HepG2 (cell line): ENCODE measurements at regions not wholly inside any gene's neighbourhood (a gene's known extent, or its start where the extent isn't known, plus 50 kb on each side); places are given as distances from the start of the nearest gene placed in this dataset.

Source experiments
- ATAC-seq: fragments of 200-7000 bp; cut with Tn5 transposase; 3 replicates; pipeline ENCODE4 v1.9.1; 2020; ENCODE audit warnings: mild to moderate bottlenecking, moderate library complexity
- BruUV-seq: library from RNA; stranded (reverse); fragments of 400-500 nt; replicated peaks from 2 replicates; lab custom pipeline; 2021; lab: Mats Ljungman, UMichigan
- CTCF ChIA-PET: fragments of 300-600 bp; formaldehyde crosslinking; extraction: SDS; loops from one replicate; lab custom pipeline; 2021; ENCODE audit warnings: low total read pairs, inconsistent platforms, low intra/inter-chr PET ratio; lab: Yijun Ruan, JAX
- POLR2A ChIA-PET: fragments of 350-600 bp; sonication (Branson Sonifier 250); formaldehyde crosslinking; loops from one replicate; lab custom pipeline; 2020; ENCODE audit warnings: antibody characterized with exemption, inconsistent platforms; lab: Yijun Ruan, JAX
- DNase-seq: peaks from one replicate; pipeline ENCODE4 v3.0.0-alpha.2; 2015; ENCODE audit warnings: low spot score
- FAIRE-seq: peaks from 3 replicates; lab custom pipeline; 2011; peaks lifted over from hg19 to GRCh38; lab: Jason Lieb, UNC
- H2AFZ ChIP-seq: one replicate; pipeline ENCODE4 v1.6.1; 2011; ENCODE audit warnings: low read length, inconsistent platforms
- H3K27ac ChIP-seq: fragments of 300-600 bp; 3 replicates; pipeline ENCODE4 v1.8.0; 2011; ENCODE audit warnings: mixed run types, mild to moderate bottlenecking, mixed read lengths, low read length, inconsistent platforms; ENCODE audit not compliant: insufficient read depth; ENCODE audit errors: extremely low read length
- H3K27me3 ChIP-seq, 2 experiments: fragments of 200-600 bp in 1 of 2; 2 replicates in 1 of 2; 3 replicates in 1 of 2; pipeline versions ENCODE4 v1.6.0 to v1.8.0; 2011; ENCODE audit warnings: low read length in 2 of 2, mild to moderate bottlenecking in 2 of 2, moderate library complexity in 2 of 2, inconsistent platforms in 1 of 2; ENCODE audit not compliant: insufficient read depth in 2 of 2, control insufficient read depth in 1 of 2
- H3K36me3 ChIP-seq, 2 experiments: fragments of 200-600 bp in 1 of 2; replicated peaks in 1 of 2; 2 replicates in 1 of 2; 3 replicates in 1 of 2; pipeline versions ENCODE4 v1.5.1 to v1.8.0; 2011; ENCODE audit warnings: low read length in 2 of 2, inconsistent platforms in 1 of 2; ENCODE audit not compliant: insufficient read depth in 2 of 2, control insufficient read depth in 1 of 2
- H3K4me1 ChIP-seq: 2 replicates; pipeline ENCODE4 v1.5.1; 2012; ENCODE audit warnings: low read length, inconsistent platforms; ENCODE audit not compliant: insufficient read depth
- H3K4me2 ChIP-seq: 2 replicates; pipeline ENCODE4 v1.6.0; 2011; ENCODE audit warnings: low read depth, low read length, inconsistent platforms
- H3K4me3 ChIP-seq, 3 experiments: fragments of 200-600 bp in 1 of 3; sonication (generic), shearing (Covaris generic) in 1 of 3; replicated peaks in 1 of 3; 2 replicates each; pipeline ENCODE4 v1.5.1; 2011 to 2016; ENCODE audit warnings: low read length in 3 of 3, inconsistent platforms in 2 of 3, low read depth in 2 of 3, mild to moderate bottlenecking in 2 of 3, control low read depth in 1 of 3, mixed read lengths in 1 of 3; ENCODE audit not compliant: insufficient read depth in 1 of 3
- H3K79me2 ChIP-seq: one replicate; pipeline ENCODE4 v1.6.1; 2011; ENCODE audit warnings: low read length, inconsistent platforms; ENCODE audit not compliant: insufficient read depth
- H3K9ac ChIP-seq: 2 replicates; pipeline ENCODE4 v1.6.0; 2011; ENCODE audit warnings: mild to moderate bottlenecking, low read depth, low read length, inconsistent platforms; ENCODE audit not compliant: insufficient read depth
- H3K9me3 ChIP-seq: 2 replicates; pipeline ENCODE4 v1.5.1; 2012; ENCODE audit warnings: mild to moderate bottlenecking, low read length
- H4K20me1 ChIP-seq: 2 replicates; pipeline ENCODE4 v1.6.0; 2011; ENCODE audit warnings: inconsistent platforms, mild to moderate bottlenecking, low read length, moderate library complexity; ENCODE audit not compliant: insufficient read depth
- CSRNP1 ChIP-seq: sonication (generic); formaldehyde crosslinking; IDR thresholded peaks from 2 replicates; pipeline ENCODE4 v1.8.1; 2023; ENCODE audit warnings: mild to moderate bottlenecking, missing genetic modification reagents
- FOXC1 ChIP-seq: sonication (generic); formaldehyde crosslinking; IDR thresholded peaks from 2 replicates; pipeline ENCODE4 v1.8.0; 2022; ENCODE audit warnings: mild to moderate bottlenecking, missing genetic modification reagents, borderline replicate concordance
- ISL2 ChIP-seq: sonication (generic); formaldehyde crosslinking; IDR thresholded peaks from 2 replicates; pipeline ENCODE4 v1.5.0; 2020; ENCODE audit warnings: missing genetic modification reagents
- NAIF1 ChIP-seq: sonication (generic); formaldehyde crosslinking; IDR thresholded peaks from 2 replicates; pipeline ENCODE4 v1.5.0; 2020; ENCODE audit warnings: mild to moderate bottlenecking, missing genetic modification reagents, borderline replicate concordance
- NCOA5 ChIP-seq: sonication (generic); formaldehyde crosslinking; IDR thresholded peaks from 2 replicates; pipeline ENCODE4 v1.4.0; 2020; ENCODE audit warnings: missing genetic modification reagents
- PAF1 ChIP-seq: IDR thresholded peaks from 2 replicates; pipeline ENCODE4 v1.6.1; 2016; ENCODE audit warnings: missing genetic modification reagents, missing compliant biosample characterization
- PAWR ChIP-seq: sonication (generic); formaldehyde crosslinking; IDR thresholded peaks from 2 replicates; pipeline ENCODE4 v1.4.0; 2020; ENCODE audit warnings: missing genetic modification reagents, mild to moderate bottlenecking, borderline replicate concordance
- RXRB ChIP-seq: IDR thresholded peaks from 2 replicates; pipeline ENCODE4 v1.6.1; 2016; ENCODE audit warnings: borderline replicate concordance, missing genetic modification reagents, missing compliant biosample characterization
- SKI ChIP-seq: fragments of 450-650 bp; IDR thresholded peaks from one replicate; pipeline ENCODE4 v1.6.1; 2018; ENCODE audit warnings: mild to moderate bottlenecking; ENCODE audit not compliant: partially characterized antibody
- TRAFD1 ChIP-seq: sonication (generic); formaldehyde crosslinking; IDR thresholded peaks from 2 replicates; pipeline ENCODE4 v1.5.1; 2020; ENCODE audit warnings: missing genetic modification reagents, mild to moderate bottlenecking, borderline replicate concordance
- ZMYM3 ChIP-seq: sonication (generic); formaldehyde crosslinking; IDR thresholded peaks from 2 replicates; pipeline ENCODE4 v1.5.1; 2020; ENCODE audit warnings: mild to moderate bottlenecking, missing genetic modification reagents
- ZNF331 ChIP-seq: sonication (generic); formaldehyde crosslinking; IDR thresholded peaks from 2 replicates; pipeline ENCODE4 v1.4.0; 2020; ENCODE audit warnings: missing genetic modification reagents
- ZNF577 ChIP-seq: sonication (generic); formaldehyde crosslinking; IDR thresholded peaks from 2 replicates; pipeline ENCODE4 v1.4.0; 2020; ENCODE audit warnings: mild to moderate bottlenecking, low read depth, missing genetic modification reagents, borderline replicate concordance
- ZNF776 ChIP-seq: sonication (generic); formaldehyde crosslinking; IDR thresholded peaks from 2 replicates; pipeline ENCODE4 v1.4.0; 2020; ENCODE audit warnings: mild to moderate bottlenecking, missing genetic modification reagents
- WGBS: methylation state at CpG from one replicate; pipeline ENCODE4 v1.1.6; 2017; ENCODE audit warnings: low lambda C conversion rate; 5-methylcytosine and 5-hydroxymethylcytosine counted together
- in situ Hi-C: cut with HindIII; loops from 2 replicates; pipeline ENCODE4 v1.10.0; 2017; ENCODE audit warnings: low pct_unique_long_range_greater_than_20kb; ENCODE audit not compliant: extremely low pct_ligation_motif_present
- intact Hi-C: fragments of 100-400 bp; cut with micrococcal nuclease; formaldehyde crosslinking; loops from one replicate; pipeline ENCODE4 v1.10.0; 2022; ENCODE audit not compliant: unreplicated experiment
- TF ChIP-seq, protein P1 (sequence below): sonication (generic); formaldehyde crosslinking; IDR thresholded peaks from 2 replicates; pipeline ENCODE4 v1.4.0; 2020; ENCODE audit warnings: missing genetic modification reagents, mild to moderate bottlenecking, borderline replicate concordance

DNA sequence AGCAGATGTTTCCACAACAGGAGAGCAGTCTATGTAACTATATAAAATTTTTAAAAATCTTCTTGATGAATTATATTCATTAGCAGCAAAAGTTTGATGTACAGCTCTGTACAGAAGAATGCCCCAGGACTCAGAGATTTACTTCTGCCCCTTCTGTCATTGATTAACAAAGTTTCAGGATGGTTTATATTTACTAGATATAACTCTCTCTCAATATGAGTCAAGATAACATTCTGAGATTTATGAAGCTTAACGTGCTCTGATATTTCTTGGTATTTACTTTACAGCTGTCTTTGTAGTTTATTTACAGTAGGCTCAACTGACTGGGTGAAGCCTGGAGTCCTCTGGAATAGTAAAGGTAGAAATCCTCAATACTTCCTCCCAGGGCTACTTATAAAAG lies 93.6 kb upstream of the HNMT start:
- Histone ChIP-seq H3K9ac (no peak overlapping the region), H3K9me3 (no peaks in the 10 kb centered on the region), H2AFZ (no peak overlapping the region), H3K36me3 (no peaks in the 10 kb centered on the region), H3K79me2 (no peaks in the 10 kb centered on the region), H3K4me3 (no peak overlapping the region), H3K4me1 (peaks cover 15% of the 10 kb centered on the region; the same call in 1 of the 2 replicates), H3K27ac (no peak overlapping the region), H3K27me3 (no peaks in the 10 kb centered on the region; a peak in 2 of 5 replicates), H3K4me2 (no peak overlapping the region), H4K20me1 (no peaks in the 10 kb centered on the region)
- in situ Hi-C loops: no loop called here
- intact Hi-C loops: no loop called here
- 3% methylated on average over 1 of the region's 1 CpG for WGBS
- no TSS peak for BruUV-seq
- TF ChIP-seq SKI (no peak), NAIF1 (CRISPR knock-in tag) (no peak), FOXC1 (CRISPR knock-in tag) (no peak), PAWR (no peak), PAF1 (CRISPR knock-in tag) (no peak), ZNF331 (CRISPR knock-in tag) (no peak), CSRNP1 (CRISPR knock-in tag) (no peak), ZMYM3 (CRISPR knock-in tag) (no peak), NCOA5 (CRISPR knock-in tag) (no peak), TRAFD1 (CRISPR knock-in tag) (no peak), ZNF577 (CRISPR knock-in tag) (no peak), ZNF776 (CRISPR knock-in tag) (no peak), RXRB (CRISPR knock-in tag) (no peak), ISL2 (CRISPR knock-in tag) (no peak)
- TF ChIP-seq, protein P1, sequence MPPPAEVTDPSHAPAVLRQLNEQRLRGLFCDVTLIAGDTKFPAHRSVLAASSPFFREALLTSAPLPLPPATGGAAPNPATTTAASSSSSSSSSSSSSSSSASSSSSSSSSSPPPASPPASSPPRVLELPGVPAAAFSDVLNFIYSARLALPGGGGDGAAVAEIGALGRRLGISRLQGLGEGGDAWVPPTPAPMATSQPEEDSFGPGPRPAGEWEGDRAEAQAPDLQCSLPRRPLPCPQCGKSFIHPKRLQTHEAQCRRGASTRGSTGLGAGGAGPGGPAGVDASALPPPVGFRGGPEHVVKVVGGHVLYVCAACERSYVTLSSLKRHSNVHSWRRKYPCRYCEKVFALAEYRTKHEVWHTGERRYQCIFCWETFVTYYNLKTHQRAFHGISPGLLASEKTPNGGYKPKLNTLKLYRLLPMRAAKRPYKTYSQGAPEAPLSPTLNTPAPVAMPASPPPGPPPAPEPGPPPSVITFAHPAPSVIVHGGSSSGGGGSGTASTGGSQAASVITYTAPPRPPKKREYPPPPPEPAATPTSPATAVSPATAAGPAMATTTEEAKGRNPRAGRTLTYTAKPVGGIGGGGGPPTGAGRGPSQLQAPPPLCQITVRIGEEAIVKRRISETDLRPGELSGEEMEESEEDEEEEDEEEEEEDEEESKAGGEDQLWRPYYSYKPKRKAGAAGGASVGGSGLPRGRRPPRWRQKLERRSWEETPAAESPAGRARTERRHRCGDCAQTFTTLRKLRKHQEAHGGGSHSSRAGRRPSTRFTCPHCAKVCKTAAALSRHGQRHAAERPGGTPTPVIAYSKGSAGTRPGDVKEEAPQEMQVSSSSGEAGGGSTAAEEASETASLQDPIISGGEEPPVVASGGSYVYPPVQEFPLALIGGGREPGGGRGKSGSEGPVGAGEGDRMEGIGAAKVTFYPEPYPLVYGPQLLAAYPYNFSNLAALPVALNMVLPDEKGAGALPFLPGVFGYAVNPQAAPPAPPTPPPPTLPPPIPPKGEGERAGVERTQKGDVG: no peak
- ChIA-PET POLR2A (no interaction called here), CTCF (no interaction called here)
- ATAC-seq (no peak), FAIRE-seq (no peak), DNase-seq (no peak)
